Aorta (tissue), 5 donors: ENCODE measurements at regions not wholly inside any gene's neighbourhood (a gene's known extent, or its start where the extent isn't known, plus 50 kb on each side); places are given as distances from the start of the nearest gene placed in this dataset.

Source experiments
- ATAC-seq: fragments of 200-7000 bp; cut with Tn5 transposase; one replicate; pipeline ENCODE4 v1.9.1; 2022; ENCODE audit warnings: moderate library complexity; ENCODE audit not compliant: low FRiP score
- DNase-seq, 2 donors: peaks; one replicate each; pipeline ENCODE4 v3.0.0-alpha.2; 2020
- H3K27ac ChIP-seq, 2 donors: one replicate each; pipeline ENCODE4 v1.5.1; 2013; ENCODE audit warnings: low read length in 2 of 2, mild to moderate bottlenecking in 2 of 2, moderate library complexity in 2 of 2, control low read depth in 1 of 2, inconsistent platforms in 1 of 2, low read depth in 1 of 2
- H3K27me3 ChIP-seq, 2 donors: one replicate each; pipeline ENCODE4 v1.6.1; 2013; ENCODE audit warnings: control low read depth in 1 of 2, low read length in 1 of 2, mild to moderate bottlenecking in 1 of 2, moderate library complexity in 1 of 2; ENCODE audit not compliant: insufficient read depth in 2 of 2, control insufficient read depth in 1 of 2
- H3K36me3 ChIP-seq, 2 donors: one replicate each; pipeline ENCODE4 v1.6.1; 2013; ENCODE audit warnings: control low read depth in 1 of 2, low read length in 1 of 2, mild to moderate bottlenecking in 1 of 2; ENCODE audit not compliant: insufficient read depth in 2 of 2, control insufficient read depth in 1 of 2
- H3K4me1 ChIP-seq, 2 donors: one replicate each; pipeline ENCODE4 v1.6.1; 2013; ENCODE audit warnings: low read length in 2 of 2, control low read depth in 1 of 2, mild to moderate bottlenecking in 1 of 2, moderate library complexity in 1 of 2; ENCODE audit not compliant: insufficient read depth in 2 of 2, control insufficient read depth in 1 of 2
- H3K4me3 ChIP-seq, 2 donors: one replicate each; pipeline ENCODE4 v1.5.1; 2013; ENCODE audit warnings: low read length in 2 of 2, control low read depth in 1 of 2, mild to moderate bottlenecking in 1 of 2
- H3K9me3 ChIP-seq: one replicate; pipeline ENCODE4 v1.6.1; 2013; ENCODE audit warnings: mild to moderate bottlenecking, low read length; ENCODE audit not compliant: control insufficient read depth
- WGBS, 2 donors: extraction: QIAGEN DNeasy Blood & Tissue Kit; methylation state at CpG; one replicate each; pipeline ENCODE4 v1.1.7; 2013; 5-methylcytosine and 5-hydroxymethylcytosine counted together
- intact Hi-C, 2 donors: fragments of 100-400 bp; cut with DNase I; formaldehyde crosslinking; loops; one replicate each; pipeline versions ENCODE4 v1.14.2 to v1.15.0; 2022
- donor health status: healthy with polysubstance abuse.
- donor health status: Bipolar disorder and iron deficiency.
- donor health status: DM: no; HTN: no; CAD: no.
- donor health status: DM: no; HTN: no; CAD: no.
- donor health status: DM: yes; HTN: yes; CAD: no.

DNA sequence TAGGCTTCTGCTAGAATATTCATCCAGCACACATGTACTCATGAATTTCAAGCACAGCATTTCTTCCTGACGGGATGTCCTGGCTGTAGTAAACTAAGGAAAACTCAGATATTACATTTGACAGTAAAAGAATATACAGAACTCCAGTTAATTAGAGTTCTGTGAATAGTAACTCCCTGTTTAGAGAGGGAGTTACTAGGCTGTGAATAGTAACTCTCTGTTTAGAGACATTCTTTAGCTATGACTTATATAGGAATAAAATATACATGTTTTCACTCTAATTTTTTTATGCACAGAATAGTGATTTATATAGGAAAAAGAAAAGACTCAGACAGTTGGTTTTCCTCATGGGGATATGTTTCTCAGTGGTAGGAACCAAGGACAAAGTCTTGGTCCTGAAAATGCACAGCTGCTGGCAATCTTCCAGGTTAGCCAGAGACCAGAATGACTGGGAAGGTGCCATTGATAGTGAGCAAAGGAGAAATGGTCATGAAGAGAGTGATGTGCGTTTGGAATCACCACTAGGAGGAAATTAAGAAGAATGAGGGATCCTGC lies 480.7 kb upstream of the THBS1 start:
- no peak overlapping the region for H3K27ac ChIP-seq
- no peaks in the 10 kb centered on the region for H3K36me3 ChIP-seq
- H3K4me1 ChIP-seq, result no peaks in the 10 kb centered on the region
- WGBS, 2 donors, result 36% methylated on average over 2 of the region's 2 CpGs
- no peaks in the 10 kb centered on the region for H3K9me3 ChIP-seq
- H3K27me3 ChIP-seq, result no peaks in the 10 kb centered on the region
- intact Hi-C loops, result no loop called here
- ATAC-seq (no peak), DNase-seq (no peak)
- H3K4me3 ChIP-seq, result no peak overlapping the region

DNA sequence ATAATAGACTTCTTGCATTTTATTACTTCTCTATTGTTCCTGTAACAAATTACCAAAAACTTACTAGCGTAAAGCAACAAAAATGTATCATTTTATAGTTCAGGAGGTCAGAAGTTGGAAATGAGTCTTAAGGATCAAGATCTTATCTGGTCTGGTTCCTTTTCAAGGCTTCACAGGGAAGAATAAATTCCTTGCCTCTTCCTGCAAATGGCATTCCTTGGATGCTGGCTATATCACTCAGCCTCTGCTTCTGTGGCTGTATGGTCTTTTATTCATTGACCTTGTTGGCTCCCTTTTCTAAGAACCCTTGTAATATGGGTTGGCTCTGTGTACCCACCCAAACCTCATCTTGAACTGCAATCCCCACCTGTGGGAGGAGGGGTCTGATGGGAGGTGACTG lies 478.4 kb upstream of the THBS1 start:
- 93 to 97% methylated on average over 1 of the region's 1 CpG for WGBS, 2 donors

GRCh38 chr15:39106950-39107349 lies 473.9 kb upstream of the THBS1 start:
- ATAC-seq, result no peak
- Histone ChIP-seq H3K4me1 (no peaks in the 10 kb centered on the region), H3K36me3 (no peaks in the 10 kb centered on the region), H3K27ac (no peak overlapping the region), H3K4me3 (no peak overlapping the region), H3K9me3 (no peaks in the 10 kb centered on the region), H3K27me3 (no peaks in the 10 kb centered on the region)
- WGBS, 2 donors, result 77 to 86% methylated on average over 5 of the region's 5 CpGs
- DNase-seq, result no peak
- intact Hi-C loops, result no loop called here

More for the DNA sequence above, 478.4 kb upstream of the THBS1 start:
- H3K27ac ChIP-seq, result no peak overlapping the region
- H3K4me3 ChIP-seq, result no peak overlapping the region
- H3K27me3 ChIP-seq, result no peaks in the 10 kb centered on the region
- no peaks in the 10 kb centered on the region for H3K4me1 ChIP-seq
- intact Hi-C loops, result no loop called here
- H3K36me3 ChIP-seq, result no peaks in the 10 kb centered on the region
- DNase-seq (no peak), ATAC-seq (no peak)
- H3K9me3 ChIP-seq, result no peaks in the 10 kb centered on the region

DNA sequence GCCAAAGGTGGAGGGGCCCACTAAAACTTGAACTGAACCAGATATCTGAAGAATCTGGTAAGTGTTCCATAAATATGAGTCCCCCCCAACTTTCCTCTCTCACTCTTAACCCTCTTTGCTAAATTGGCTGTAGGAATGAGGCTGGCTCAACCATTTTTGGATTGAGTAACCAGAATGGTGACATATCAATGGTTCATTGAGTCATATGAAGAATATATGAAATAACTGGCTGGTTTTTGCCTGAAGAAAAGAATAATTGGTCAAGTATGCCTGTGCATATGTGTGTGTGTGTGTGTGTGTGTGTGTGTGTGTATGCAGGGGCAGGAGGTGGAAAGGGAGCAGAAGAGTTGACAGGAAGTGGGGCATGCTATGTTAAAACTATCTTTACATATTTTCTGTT lies 472.9 kb upstream of the THBS1 start:
- DNase-seq (no peak), ATAC-seq (no peak)
- Histone ChIP-seq H3K27ac (no peak overlapping the region), H3K9me3 (no peaks in the 10 kb centered on the region), H3K36me3 (no peaks in the 10 kb centered on the region), H3K27me3 (no peaks in the 10 kb centered on the region), H3K4me1 (no peaks in the 10 kb centered on the region), H3K4me3 (no peak overlapping the region)
- intact Hi-C loops, result no loop called here

DNA sequence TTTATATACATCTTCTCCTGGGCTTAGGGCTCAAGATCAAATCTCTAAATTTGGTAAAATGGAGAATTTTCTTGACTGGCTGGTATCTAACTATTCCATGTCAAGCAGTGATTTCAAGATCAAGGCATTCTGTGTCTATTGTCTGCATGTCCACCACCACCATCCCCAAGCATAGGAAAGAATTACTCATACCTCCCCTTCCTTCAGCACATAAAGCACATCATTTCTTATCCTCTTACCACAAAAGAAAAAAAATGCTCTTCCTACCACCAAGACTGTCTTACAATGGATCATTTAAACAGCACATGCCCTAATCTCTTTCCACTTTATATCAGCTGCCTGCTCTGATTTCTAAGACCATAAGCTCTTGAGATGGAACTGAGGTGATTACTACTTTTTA lies 470.5 kb upstream of the THBS1 start:
- Histone ChIP-seq H3K9me3 (peaks cover 1% of the 10 kb centered on the region), H3K4me1 (no peaks in the 10 kb centered on the region), H3K27me3 (no peaks in the 10 kb centered on the region), H3K27ac (no peak overlapping the region), H3K4me3 (no peak overlapping the region), H3K36me3 (no peaks in the 10 kb centered on the region)
- DNase-seq (no peak), ATAC-seq (no peak)
- intact Hi-C loops, result no loop called here

DNA sequence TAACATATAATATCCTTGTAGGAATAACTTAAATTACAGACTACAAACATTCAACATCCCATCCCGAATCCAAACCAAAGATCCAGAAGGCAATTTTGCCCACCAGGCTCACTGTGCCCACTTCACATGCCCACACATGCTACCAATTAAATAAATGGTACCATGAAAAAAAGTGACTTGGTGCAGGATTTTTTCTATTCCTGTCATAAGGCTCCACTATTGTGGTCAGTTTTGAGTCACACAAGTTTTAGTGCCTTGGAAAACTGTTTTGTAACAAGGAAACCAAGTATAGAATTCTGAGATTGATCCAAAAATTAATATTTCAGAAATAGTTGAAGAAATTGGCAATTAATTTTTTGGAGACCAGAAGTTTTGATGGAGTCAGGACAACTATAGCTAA lies 470.1 kb upstream of the THBS1 start:
- no peak overlapping the region for H3K4me3 ChIP-seq
- 88 to 96% methylated on average over 1 of the region's 1 CpG for WGBS, 2 donors
- no peaks in the 10 kb centered on the region for H3K4me1 ChIP-seq
- intact Hi-C loops, result no loop called here
- ATAC-seq (no peak), DNase-seq (no peak)
- H3K36me3 ChIP-seq, result no peaks in the 10 kb centered on the region
- H3K9me3 ChIP-seq, result peaks cover 4% of the 10 kb centered on the region
- H3K27ac ChIP-seq, result no peak overlapping the region
- H3K27me3 ChIP-seq, result no peaks in the 10 kb centered on the region

DNA sequence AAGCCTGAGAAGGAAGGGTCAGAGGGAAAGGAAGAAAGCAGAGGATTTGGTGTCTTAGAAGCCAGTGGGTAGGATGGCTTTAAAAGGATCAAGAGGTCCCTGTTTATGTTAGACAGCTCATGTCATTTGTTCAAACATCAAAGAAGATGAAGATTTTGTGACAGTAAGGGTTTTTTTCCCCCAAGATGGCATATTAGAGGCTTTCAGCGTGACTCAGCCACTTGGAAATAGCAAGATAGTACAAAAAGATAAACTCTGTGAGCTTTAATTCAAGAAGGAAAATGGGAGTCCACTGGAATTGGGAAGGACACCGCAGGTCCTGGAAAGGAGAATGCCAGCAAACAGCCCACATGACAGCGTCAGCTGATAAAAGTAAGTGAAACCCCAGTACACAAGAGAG lies 467.1 kb upstream of the THBS1 start:
- intact Hi-C loops, result no loop called here
- Histone ChIP-seq H3K27me3 (no peaks in the 10 kb centered on the region), H3K27ac (no peak overlapping the region), H3K4me1 (no peaks in the 10 kb centered on the region), H3K9me3 (peaks cover 4% of the 10 kb centered on the region), H3K4me3 (no peak overlapping the region), H3K36me3 (no peaks in the 10 kb centered on the region)
- WGBS, 2 donors, result 86 to 92% methylated on average over 3 of the region's 3 CpGs
- no peak for ATAC-seq
- DNase-seq, result no peak

DNA sequence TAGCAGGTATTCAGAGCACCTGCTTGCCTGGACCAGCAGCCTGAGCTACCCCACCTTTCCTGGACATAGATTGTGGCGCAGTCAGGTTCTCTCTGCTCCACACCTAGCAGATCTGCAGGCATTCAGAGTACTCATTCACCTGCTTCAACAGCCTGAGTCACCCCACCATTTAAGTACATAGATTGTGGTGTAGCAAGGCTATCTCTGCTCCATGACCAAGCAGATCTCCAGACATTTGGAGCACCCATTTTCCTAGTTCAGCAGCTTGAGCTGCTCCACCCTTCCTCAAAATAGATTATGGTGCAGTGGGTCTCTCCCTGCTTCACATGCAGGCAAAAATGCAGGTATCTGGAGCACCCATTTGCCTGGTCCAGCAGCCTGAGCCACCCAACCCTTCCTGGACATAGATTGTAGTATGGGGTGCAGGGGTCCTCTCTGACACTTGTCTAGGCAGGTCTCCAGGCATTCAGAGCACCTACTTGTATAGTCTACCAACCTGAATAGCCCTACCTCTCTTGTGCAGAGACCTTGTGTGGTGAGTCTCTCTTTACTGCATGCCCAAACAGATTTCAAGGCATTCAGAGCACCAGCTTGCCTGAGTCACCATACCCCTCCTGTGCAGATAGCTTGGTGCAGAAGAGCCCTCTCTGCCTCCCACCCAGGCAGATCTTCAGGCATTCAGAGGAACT lies 466.0 kb upstream of the THBS1 start:
- H3K4me1 ChIP-seq, result no peaks in the 10 kb centered on the region
- H3K27ac ChIP-seq, result no peak overlapping the region
- H3K27me3 ChIP-seq, result no peaks in the 10 kb centered on the region
- WGBS, 2 donors, result 93 to 96% methylated on average over 1 of the region's 1 CpG
- H3K9me3 ChIP-seq, result peaks cover 4% of the 10 kb centered on the region
- no peaks in the 10 kb centered on the region for H3K36me3 ChIP-seq
- ATAC-seq, result no peak
- no peak for DNase-seq
- H3K4me3 ChIP-seq, result no peak overlapping the region
- intact Hi-C loops, result no loop called here

GRCh38 chr15:39115379-39116057 lies 465.4 kb upstream of the THBS1 start:
- no peaks in the 10 kb centered on the region for H3K36me3 ChIP-seq
- no peaks in the 10 kb centered on the region for H3K4me1 ChIP-seq
- intact Hi-C loops, result no loop called here
- no peaks in the 10 kb centered on the region for H3K27me3 ChIP-seq
- no peak overlapping the region for H3K27ac ChIP-seq
- H3K9me3 ChIP-seq, result peaks cover 4% of the 10 kb centered on the region
- H3K4me3 ChIP-seq, result no peak overlapping the region
- ATAC-seq (no peak), DNase-seq (no peak)
- WGBS, 2 donors, result 82 to 94% methylated on average over 2 of the region's 2 CpGs
